ENCODE measurements at regions not wholly inside any gene's neighbourhood (a gene's known extent, or its start where the extent isn't known, plus 50 kb on each side); places are given as distances from the start of the nearest gene placed in this dataset.

DNA sequence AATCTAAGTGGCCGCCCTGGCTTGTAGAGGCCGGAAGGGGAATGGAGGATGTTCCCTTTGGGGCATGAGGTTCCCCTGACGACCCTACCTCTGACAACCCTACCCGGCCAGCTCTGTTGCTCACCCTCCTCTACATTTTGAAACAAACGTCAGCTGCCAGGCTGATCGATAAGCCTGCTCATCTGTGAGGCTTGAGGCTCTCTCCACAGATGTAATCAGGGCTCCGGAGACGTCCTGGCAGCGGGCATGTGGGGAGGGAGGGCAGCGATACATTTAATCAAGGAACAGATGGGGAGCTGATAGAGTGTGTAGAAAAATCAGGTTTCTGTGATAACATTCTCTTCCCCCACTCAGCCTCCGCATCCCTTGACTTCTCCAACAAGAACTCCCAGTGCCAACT is 212.3 kb upstream of the SDK2 start:
- TF ChIP-seq, protein P1, sequence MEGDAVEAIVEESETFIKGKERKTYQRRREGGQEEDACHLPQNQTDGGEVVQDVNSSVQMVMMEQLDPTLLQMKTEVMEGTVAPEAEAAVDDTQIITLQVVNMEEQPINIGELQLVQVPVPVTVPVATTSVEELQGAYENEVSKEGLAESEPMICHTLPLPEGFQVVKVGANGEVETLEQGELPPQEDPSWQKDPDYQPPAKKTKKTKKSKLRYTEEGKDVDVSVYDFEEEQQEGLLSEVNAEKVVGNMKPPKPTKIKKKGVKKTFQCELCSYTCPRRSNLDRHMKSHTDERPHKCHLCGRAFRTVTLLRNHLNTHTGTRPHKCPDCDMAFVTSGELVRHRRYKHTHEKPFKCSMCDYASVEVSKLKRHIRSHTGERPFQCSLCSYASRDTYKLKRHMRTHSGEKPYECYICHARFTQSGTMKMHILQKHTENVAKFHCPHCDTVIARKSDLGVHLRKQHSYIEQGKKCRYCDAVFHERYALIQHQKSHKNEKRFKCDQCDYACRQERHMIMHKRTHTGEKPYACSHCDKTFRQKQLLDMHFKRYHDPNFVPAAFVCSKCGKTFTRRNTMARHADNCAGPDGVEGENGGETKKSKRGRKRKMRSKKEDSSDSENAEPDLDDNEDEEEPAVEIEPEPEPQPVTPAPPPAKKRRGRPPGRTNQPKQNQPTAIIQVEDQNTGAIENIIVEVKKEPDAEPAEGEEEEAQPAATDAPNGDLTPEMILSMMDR (IDR thresholded peaks at IDR 0.05): no peak
- TF ChIP-seq POLR2A (IDR thresholded peaks at IDR 0.05): no peak
